ENCODE measurements at regions not wholly inside any gene's neighbourhood (a gene's known extent, or its start where the extent isn't known, plus 50 kb on each side); places are given as distances from the start of the nearest gene placed in this dataset.
A peak's percentile ranks its signal among the peaks of the same experiment; 100 is the strongest.

GRCh38 chr9:105128908-105129600 lies 115.4 kb upstream of the SLC44A1 start:
- no peaks in the 10 kb centered on the region for H3K9me3 Mint-ChIP-seq
- no peaks in the 10 kb centered on the region for H3K36me3 Mint-ChIP-seq (ENCODE audit: low read depth)
- no peak for DNase-seq
- peaks cover 40% of the 10 kb centered on the region for H3K4me1 Mint-ChIP-seq
- peak overlapping the region; percentile 97 for H3K27ac Mint-ChIP-seq
- peaks cover 10% of the 10 kb centered on the region for H3K27me3 Mint-ChIP-seq (ENCODE audit: low read depth, poor library complexity)
- TF ChIP-seq CTCF (IDR thresholded peaks at IDR 0.05) = no peak
- H3K4me3 Mint-ChIP-seq = no peak overlapping the region

- DNase-seq = no peak
- Mint-ChIP-seq H3K36me3 (ENCODE audit: low read depth) (no peaks in the 10 kb centered on the region), H3K4me1 (peaks cover 40% of the 10 kb centered on the region), H3K9me3 (no peaks in the 10 kb centered on the region), H3K27ac (peak overlapping the region; percentile 97), H3K4me3 (no peak overlapping the region), H3K27me3 (ENCODE audit: low read depth, poor library complexity) (peaks cover 10% of the 10 kb centered on the region)
- no peak for TF ChIP-seq CTCF (IDR thresholded peaks at IDR 0.05)
These were observed 114.7 kb upstream of the SLC44A1 start for GRCh38 chr9:105129731-105130130.

- H3K36me3 Mint-ChIP-seq (ENCODE audit: low read depth) = no peaks in the 10 kb centered on the region
- H3K4me3 Mint-ChIP-seq = no peak overlapping the region
- no peak for TF ChIP-seq CTCF (IDR thresholded peaks at IDR 0.05)
- no peak overlapping the region for H3K27ac Mint-ChIP-seq
- DNase-seq = no peak
- no peaks in the 10 kb centered on the region for H3K9me3 Mint-ChIP-seq
- H3K4me1 Mint-ChIP-seq = peaks cover 30% of the 10 kb centered on the region
- H3K27me3 Mint-ChIP-seq (ENCODE audit: low read depth, poor library complexity) = peaks cover 14% of the 10 kb centered on the region
These were observed 112.5 kb upstream of the SLC44A1 start for GRCh38 chr9:105131981-105132380.

GRCh38 chr9:105132606-105133005 lies 111.8 kb upstream of the SLC44A1 start:
- Mint-ChIP-seq H3K27ac (no peak overlapping the region), H3K9me3 (no peaks in the 10 kb centered on the region), H3K4me1 (peaks cover 28% of the 10 kb centered on the region), H3K36me3 (ENCODE audit: low read depth) (no peaks in the 10 kb centered on the region), H3K4me3 (no peak overlapping the region), H3K27me3 (ENCODE audit: low read depth, poor library complexity) (peaks cover 14% of the 10 kb centered on the region)
- TF ChIP-seq CTCF (IDR thresholded peaks at IDR 0.05) = no peak
- DNase-seq = no peak

GRCh38 chr9:105138306-105138801 lies 106.1 kb upstream of the SLC44A1 start:
- Mint-ChIP-seq H3K4me3 (no peak overlapping the region), H3K4me1 (peaks cover 43% of the 10 kb centered on the region), H3K27me3 (ENCODE audit: low read depth, poor library complexity) (peaks cover 11% of the 10 kb centered on the region), H3K9me3 (no peaks in the 10 kb centered on the region), H3K27ac (no peak overlapping the region), H3K36me3 (ENCODE audit: low read depth) (no peaks in the 10 kb centered on the region)
- no peak for DNase-seq
- TF ChIP-seq CTCF (IDR thresholded peaks at IDR 0.05) = no peak
